ENCODE measurements at regions not wholly inside any gene's neighbourhood (a gene's known extent, or its start where the extent isn't known, plus 50 kb on each side); places are given as distances from the start of the nearest gene placed in this dataset.

DNA sequence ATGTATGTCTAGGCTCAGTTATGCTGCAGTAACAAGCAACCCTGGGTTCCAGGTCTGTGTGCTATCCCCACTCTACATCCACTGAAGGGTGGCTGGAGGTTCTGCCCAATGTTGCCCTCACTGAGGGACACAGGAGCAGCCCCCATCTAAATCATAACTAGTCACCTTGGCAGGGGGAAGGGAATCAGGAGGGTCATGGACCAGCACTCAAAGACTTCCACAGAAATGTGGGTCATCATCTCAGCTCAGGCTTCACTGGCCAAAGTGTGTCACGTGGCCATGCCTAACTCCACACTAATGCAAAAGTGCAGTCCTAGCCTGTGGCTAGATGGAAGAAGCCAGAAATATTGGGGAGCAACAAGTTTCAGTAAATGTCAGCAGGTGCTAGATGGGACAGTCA, 137.3 kb upstream of the ZNF507 start:
- no peak for DNase-seq (ENCODE audit: low read depth in 1 of 2, low spot score in 1 of 2)
- H3K9me3 ChIP-seq: no peaks in the 10 kb centered on the region
- H3K4me3 ChIP-seq: no peak overlapping the region
- ChIA-PET POLR2A (no interaction called here), CTCF (interaction anchor here (0.6 to 1.0 kb wide), 3 partner anchors 38 to 1523 kb away, joined by 3 to 4 read pairs (median 3); no protein-coding TSS in a partner anchor)
- H3K4me2 ChIP-seq: no peak overlapping the region
- H3K4me1 ChIP-seq: no peaks in the 10 kb centered on the region
- H3K27ac ChIP-seq: no peak overlapping the region
- no peak for ATAC-seq
- WGBS (ENCODE audit: missing lambda C conversion rate): 0% methylated on average over 1 of the region's 1 CpG
- FAIRE-seq: peak; percentile 28
- no peak for TF ChIP-seq MYC (IDR thresholded peaks at IDR 0.05; ENCODE audit: borderline replicate concordance, low read length)
- TF ChIP-seq EP300 (IDR thresholded peaks at IDR 0.05): no peak
- TF ChIP-seq HEYL (CRISPR knock-in tag; IDR thresholded peaks at IDR 0.05): no peak
- TF ChIP-seq, protein P1, sequence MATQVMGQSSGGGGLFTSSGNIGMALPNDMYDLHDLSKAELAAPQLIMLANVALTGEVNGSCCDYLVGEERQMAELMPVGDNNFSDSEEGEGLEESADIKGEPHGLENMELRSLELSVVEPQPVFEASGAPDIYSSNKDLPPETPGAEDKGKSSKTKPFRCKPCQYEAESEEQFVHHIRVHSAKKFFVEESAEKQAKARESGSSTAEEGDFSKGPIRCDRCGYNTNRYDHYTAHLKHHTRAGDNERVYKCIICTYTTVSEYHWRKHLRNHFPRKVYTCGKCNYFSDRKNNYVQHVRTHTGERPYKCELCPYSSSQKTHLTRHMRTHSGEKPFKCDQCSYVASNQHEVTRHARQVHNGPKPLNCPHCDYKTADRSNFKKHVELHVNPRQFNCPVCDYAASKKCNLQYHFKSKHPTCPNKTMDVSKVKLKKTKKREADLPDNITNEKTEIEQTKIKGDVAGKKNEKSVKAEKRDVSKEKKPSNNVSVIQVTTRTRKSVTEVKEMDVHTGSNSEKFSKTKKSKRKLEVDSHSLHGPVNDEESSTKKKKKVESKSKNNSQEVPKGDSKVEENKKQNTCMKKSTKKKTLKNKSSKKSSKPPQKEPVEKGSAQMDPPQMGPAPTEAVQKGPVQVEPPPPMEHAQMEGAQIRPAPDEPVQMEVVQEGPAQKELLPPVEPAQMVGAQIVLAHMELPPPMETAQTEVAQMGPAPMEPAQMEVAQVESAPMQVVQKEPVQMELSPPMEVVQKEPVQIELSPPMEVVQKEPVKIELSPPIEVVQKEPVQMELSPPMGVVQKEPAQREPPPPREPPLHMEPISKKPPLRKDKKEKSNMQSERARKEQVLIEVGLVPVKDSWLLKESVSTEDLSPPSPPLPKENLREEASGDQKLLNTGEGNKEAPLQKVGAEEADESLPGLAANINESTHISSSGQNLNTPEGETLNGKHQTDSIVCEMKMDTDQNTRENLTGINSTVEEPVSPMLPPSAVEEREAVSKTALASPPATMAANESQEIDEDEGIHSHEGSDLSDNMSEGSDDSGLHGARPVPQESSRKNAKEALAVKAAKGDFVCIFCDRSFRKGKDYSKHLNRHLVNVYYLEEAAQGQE (IDR thresholded peaks at IDR 0.05): no peak
- no peak for TF ChIP-seq SREBF2 (IDR thresholded peaks at IDR 0.05)
- TF ChIP-seq, protein P2, sequence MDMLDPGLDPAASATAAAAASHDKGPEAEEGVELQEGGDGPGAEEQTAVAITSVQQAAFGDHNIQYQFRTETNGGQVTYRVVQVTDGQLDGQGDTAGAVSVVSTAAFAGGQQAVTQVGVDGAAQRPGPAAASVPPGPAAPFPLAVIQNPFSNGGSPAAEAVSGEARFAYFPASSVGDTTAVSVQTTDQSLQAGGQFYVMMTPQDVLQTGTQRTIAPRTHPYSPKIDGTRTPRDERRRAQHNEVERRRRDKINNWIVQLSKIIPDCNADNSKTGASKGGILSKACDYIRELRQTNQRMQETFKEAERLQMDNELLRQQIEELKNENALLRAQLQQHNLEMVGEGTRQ (IDR thresholded peaks at IDR 0.05): no peak; the same call in 1 of the 2 replicates
- TF ChIP-seq SMC3 (IDR thresholded peaks at IDR 0.05): no peak
- TF ChIP-seq, protein P3, sequence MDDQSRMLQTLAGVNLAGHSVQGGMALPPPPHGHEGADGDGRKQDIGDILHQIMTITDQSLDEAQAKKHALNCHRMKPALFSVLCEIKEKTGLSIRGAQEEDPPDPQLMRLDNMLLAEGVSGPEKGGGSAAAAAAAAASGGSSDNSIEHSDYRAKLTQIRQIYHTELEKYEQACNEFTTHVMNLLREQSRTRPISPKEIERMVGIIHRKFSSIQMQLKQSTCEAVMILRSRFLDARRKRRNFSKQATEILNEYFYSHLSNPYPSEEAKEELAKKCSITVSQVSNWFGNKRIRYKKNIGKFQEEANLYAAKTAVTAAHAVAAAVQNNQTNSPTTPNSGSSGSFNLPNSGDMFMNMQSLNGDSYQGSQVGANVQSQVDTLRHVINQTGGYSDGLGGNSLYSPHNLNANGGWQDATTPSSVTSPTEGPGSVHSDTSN (IDR thresholded peaks at IDR 0.05): no peak
- no peak for TF ChIP-seq CHD4 (IDR thresholded peaks at IDR 0.05; ENCODE audit: borderline replicate concordance)

DNA sequence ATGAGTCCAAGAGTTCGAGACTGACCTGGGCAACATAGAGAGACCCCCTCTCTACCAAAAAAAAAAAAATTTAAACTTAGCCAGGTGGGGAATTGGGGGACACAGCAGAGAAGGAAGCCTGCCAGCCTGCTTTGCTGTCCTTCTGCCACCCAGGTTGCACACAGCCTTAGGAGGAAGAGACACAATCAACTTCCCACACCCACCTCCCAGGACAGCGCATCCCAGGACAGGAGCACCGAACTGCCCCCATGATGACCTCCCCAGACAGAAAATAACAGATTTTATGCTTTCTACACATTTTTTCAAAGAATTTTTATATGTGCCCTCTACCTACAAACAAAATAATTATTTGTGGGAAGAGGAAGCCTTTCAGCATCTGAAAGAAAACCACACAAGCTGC, 126.0 kb upstream of the ZNF507 start:
- Histone ChIP-seq H3K9me3 (no peaks in the 10 kb centered on the region), H3K4me2 (no peak overlapping the region), H3K4me3 (no peak overlapping the region), H3K27ac (no peak overlapping the region), H3K4me1 (no peaks in the 10 kb centered on the region)
- TF ChIP-seq EHMT2 (IDR thresholded peaks at IDR 0.05; ENCODE audit: low read depth) (no peak), HEYL (CRISPR knock-in tag; IDR thresholded peaks at IDR 0.05) (no peak), RCOR1 (IDR thresholded peaks at IDR 0.05; ENCODE audit: low read depth, low read length) (no peak), FOSB (CRISPR knock-in tag; IDR thresholded peaks at IDR 0.05) (no peak), RFX5 (IDR thresholded peaks at IDR 0.05) (no peak), ZC3H11A (IDR thresholded peaks at IDR 0.05) (no peak), POLR2AphosphoS2 (conservative IDR thresholded peaks at IDR 0.05; ENCODE audit: low read length) (no peak), CHD2 (IDR thresholded peaks at IDR 0.05; ENCODE audit: low read length, partially characterized antibody) (no peak), ESRRA (IDR thresholded peaks at IDR 0.05; ENCODE audit: borderline replicate concordance, low read length) (no peak), HOXB5 (CRISPR knock-in tag; IDR thresholded peaks at IDR 0.05) (no peak), HOXB13 (CRISPR knock-in tag; IDR thresholded peaks at IDR 0.05; ENCODE audit: low read depth) (no peak), KDM1A (IDR thresholded peaks at IDR 0.05; ENCODE audit: low read depth) (no peak), JUN (IDR thresholded peaks at IDR 0.05) (no peak), GATA3 (IDR thresholded peaks at IDR 0.05; ENCODE audit: borderline replicate concordance) (no peak)
- TF ChIP-seq, protein P1 (IDR thresholded peaks at IDR 0.05): no peak
- TF ChIP-seq, protein P2 (IDR thresholded peaks at IDR 0.05): no peak
- ChIA-PET POLR2A (no interaction called here), CTCF (interaction anchor here (1.0 to 1.7 kb wide), 2 partner anchors 9 to 1550 kb away, joined by 4 to 6 read pairs; no protein-coding TSS in a partner anchor)
- WGBS (ENCODE audit: missing lambda C conversion rate): 24% methylated on average over 3 of the region's 3 CpGs
- DNase-seq (ENCODE audit: low read depth in 1 of 2, low spot score in 1 of 2): no peak
- ATAC-seq: no peak
- no peak for FAIRE-seq

All from A549 (cell line).